Endothelial cell of umbilical vein (primary cell): ENCODE measurements at regions not wholly inside any gene's neighbourhood (a gene's known extent, or its start where the extent isn't known, plus 50 kb on each side); places are given as distances from the start of the nearest gene placed in this dataset.

Experiments
- BruUV-seq: library from RNA; stranded (reverse); fragments of 400-500 nt; replicated peaks from 2 replicates; lab custom pipeline; 2021; lab: Mats Ljungman, UMichigan
- CTCF ChIA-PET: fragments of 300-600, 350-600 bp; sonication (Branson Sonifier 250); formaldehyde crosslinking; loops from one replicate; lab custom pipeline; 2021; ENCODE audit warnings: antibody characterized with exemption, inconsistent platforms; lab: Charles Lee
- POLR2A ChIA-PET: fragments of 300-600, 350-600 bp; sonication (Branson Sonifier 250); formaldehyde crosslinking; loops from one replicate; lab custom pipeline; 2021; ENCODE audit warnings: antibody characterized with exemption, inconsistent platforms; lab: Charles Lee
- DNase-seq: peaks from one replicate; pipeline ENCODE4 v3.0.0-alpha.2; 2011; ENCODE audit warnings: low read depth, low spot score
- FAIRE-seq: peaks from 2 replicates; lab custom pipeline; 2011; peaks lifted over from hg19 to GRCh38; lab: Jason Lieb, UNC
- H2AFZ ChIP-seq: 2 replicates; pipeline ENCODE4 v1.6.0; 2012; ENCODE audit warnings: low read depth, low read length, control low read depth, inconsistent platforms
- H3K27ac ChIP-seq: 2 replicates; pipeline ENCODE4 v1.5.1; 2011; ENCODE audit warnings: low read depth, mild to moderate bottlenecking, control low read depth, low read length, moderate library complexity; ENCODE audit not compliant: insufficient read depth
- H3K27me3 ChIP-seq, 2 experiments: 2 replicates each; pipeline versions ENCODE4 v1.6.0 to v1.6.1; 2011; ENCODE audit warnings: low read length in 2 of 2, mixed read lengths in 1 of 2; ENCODE audit not compliant: control insufficient read depth in 2 of 2, insufficient read depth in 2 of 2
- H3K36me3 ChIP-seq, 2 experiments: 2 replicates in 1 of 2; 3 replicates in 1 of 2; pipeline ENCODE4 v1.5.1; 2011; ENCODE audit warnings: low read length in 2 of 2, mild to moderate bottlenecking in 1 of 2, moderate library complexity in 1 of 2; ENCODE audit not compliant: control insufficient read depth in 2 of 2, insufficient read depth in 2 of 2; ENCODE audit errors: extremely low read depth in 1 of 2
- H3K4me1 ChIP-seq: 3 replicates; pipeline ENCODE4 v1.5.1; 2011; ENCODE audit warnings: mild to moderate bottlenecking, low read length; ENCODE audit not compliant: control insufficient read depth, insufficient read depth; ENCODE audit errors: extremely low read depth
- H3K4me2 ChIP-seq: 2 replicates; pipeline ENCODE4 v1.6.1; 2011; ENCODE audit warnings: low read length, control low read depth, mixed read lengths; ENCODE audit not compliant: insufficient read depth
- H3K4me3 ChIP-seq, 3 experiments: fragments of 200-600 bp in 1 of 3; sonication (generic), shearing (Covaris generic) in 1 of 3; replicated peaks in 1 of 3; 2 replicates each; pipeline ENCODE4 v1.5.1; 2011 to 2016; ENCODE audit warnings: control low read depth in 3 of 3, low read length in 3 of 3, mild to moderate bottlenecking in 2 of 3, inconsistent platforms in 1 of 3, low read depth in 1 of 3, moderate library complexity in 1 of 3; ENCODE audit not compliant: insufficient read depth in 1 of 3
- H3K79me2 ChIP-seq: 2 replicates; pipeline ENCODE4 v1.6.0; 2012; ENCODE audit warnings: low read length, inconsistent platforms; ENCODE audit not compliant: control insufficient read depth, insufficient read depth
- H3K9ac ChIP-seq: replicated peaks from 2 replicates; pipeline ENCODE3; 2011; ENCODE audit warnings: low read length, control low read depth; ENCODE audit not compliant: insufficient read depth; ENCODE audit errors: extremely low read depth
- H3K9me1 ChIP-seq: replicated peaks from 3 replicates; pipeline ENCODE4 v1.6.0; 2011; ENCODE audit warnings: mild to moderate bottlenecking, low read length; ENCODE audit not compliant: control insufficient read depth, insufficient read depth; ENCODE audit errors: extremely low read depth
- H3K9me3 ChIP-seq: replicated peaks from 2 replicates; pipeline ENCODE4 v1.5.1; 2012; ENCODE audit warnings: low read length, inconsistent platforms; ENCODE audit not compliant: control insufficient read depth, insufficient read depth
- H4K20me1 ChIP-seq: replicated peaks from 2 replicates; pipeline ENCODE3; 2011; ENCODE audit warnings: mild to moderate bottlenecking, low read length; ENCODE audit not compliant: control insufficient read depth, insufficient read depth; ENCODE audit errors: extremely low read depth
- CTCF ChIP-seq, 2 donors: IDR thresholded peaks; 1 replicate in 1 of 2; 2 replicates in 1 of 2; pipeline ENCODE4 v1.5.1; 2011; ENCODE audit warnings: low read length in 2 of 2, mild to moderate bottlenecking in 2 of 2, moderate library complexity in 2 of 2, control low read depth in 1 of 2, inconsistent platforms in 1 of 2, low read depth in 1 of 2; ENCODE audit not compliant: insufficient read depth in 1 of 2; ENCODE audit errors: extremely low read depth in 1 of 2
- EZH2 ChIP-seq: IDR thresholded peaks from 2 replicates; pipeline ENCODE4 v1.6.1; 2012; ENCODE audit warnings: borderline replicate concordance, low read depth, mild to moderate bottlenecking, moderate library complexity, low read length, inconsistent platforms; ENCODE audit not compliant: severe bottlenecking
- FOS ChIP-seq: IDR thresholded peaks from 2 replicates; pipeline ENCODE4 v1.6.1; 2011; ENCODE audit warnings: mild to moderate bottlenecking, low read length, moderate library complexity, borderline replicate concordance; ENCODE audit not compliant: insufficient read depth
- GATA2 ChIP-seq: IDR thresholded peaks from 2 replicates; pipeline ENCODE4 v1.7.0; 2011; ENCODE audit warnings: low read depth, mild to moderate bottlenecking, moderate library complexity, mixed read lengths, low read length; ENCODE audit not compliant: insufficient read length, insufficient read depth
- JUN ChIP-seq: IDR thresholded peaks from 2 replicates; pipeline ENCODE4 v1.6.1; 2011; ENCODE audit warnings: borderline replicate concordance, low read depth; ENCODE audit not compliant: insufficient read length, insufficient read depth
- MAX ChIP-seq: IDR thresholded peaks from 2 replicates; pipeline ENCODE4 v1.6.1; 2011; ENCODE audit not compliant: insufficient read depth, insufficient read length
- MYC ChIP-seq: IDR thresholded peaks from one replicate; pipeline ENCODE4 v1.6.1; 2011; ENCODE audit warnings: mild to moderate bottlenecking, low read depth, low read length
- POLR2A ChIP-seq: IDR thresholded peaks from 2 replicates; pipeline ENCODE4 v1.6.1; 2012; ENCODE audit warnings: low read depth, mild to moderate bottlenecking, control low read depth, low read length
- POLR2AphosphoS5 ChIP-seq: IDR thresholded peaks from 2 replicates; pipeline ENCODE4 v1.6.1; 2012; ENCODE audit warnings: low read depth, mild to moderate bottlenecking, control low read depth, low read length, moderate library complexity; ENCODE audit not compliant: insufficient read depth
- dilution Hi-C: fragments of 300-500 bp; cut with MboI; formaldehyde crosslinking; loops from one replicate; pipeline ENCODE4 v1.15.0; 2019; ENCODE audit warnings: low sequenced_read_pairs; ENCODE audit not compliant: extremely low pct_ligation_motif_present
- intact Hi-C: fragments of 100-400 bp; cut with micrococcal nuclease; formaldehyde crosslinking; loops from one replicate; pipeline ENCODE4 v1.10.0; 2022

DNA sequence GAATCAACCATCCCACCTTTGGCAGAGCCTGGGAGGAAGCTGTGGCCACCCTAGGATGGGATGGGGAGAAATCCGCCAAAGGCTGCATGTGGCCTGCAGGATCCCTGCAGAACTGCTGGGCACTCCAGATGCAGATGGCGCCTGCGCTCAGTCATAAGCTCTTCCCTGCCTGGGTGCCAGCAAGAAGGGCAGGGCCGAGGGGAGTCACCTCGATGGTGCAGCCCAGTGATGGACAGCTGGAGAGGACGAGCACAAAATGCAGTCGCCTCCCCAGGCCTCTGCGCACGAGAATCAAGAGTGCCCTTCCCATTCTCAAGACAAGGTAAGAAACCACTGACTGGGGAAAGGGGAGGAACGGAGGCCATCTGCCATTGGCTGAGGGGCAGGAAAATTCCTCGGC, 693.6 kb downstream of the TBC1D22A start:
- H3K4me2 ChIP-seq: no peak overlapping the region
- no peak overlapping the region for H2AFZ ChIP-seq
- H3K9ac ChIP-seq: no peak overlapping the region
- TF ChIP-seq GATA2 (no peak), MAX (no peak), POLR2A (no peak), POLR2AphosphoS5 (no peak), CTCF (IDR thresholded peaks at IDR 0.05; ENCODE audit: extremely low read depth in 1 of 2, insufficient read depth in 1 of 2, low read depth in 1 of 2, low read length in 2 of 2) (no peak), EZH2 (no peak), MYC (no peak), FOS (no peak), JUN (no peak)
- no TSS peak for BruUV-seq
- CTCF ChIA-PET: no interaction called here
- H3K27ac ChIP-seq: no peak overlapping the region
- FAIRE-seq (no peak), DNase-seq (no peak)
- no peaks in the 10 kb centered on the region for H3K27me3 ChIP-seq
- H3K36me3 ChIP-seq: no peaks in the 10 kb centered on the region
- dilution Hi-C loops (no loop called here), intact Hi-C loops (no loop called here)
- H3K4me3 ChIP-seq: no peak overlapping the region
- no peaks in the 10 kb centered on the region for H4K20me1 ChIP-seq
- no peaks in the 10 kb centered on the region for H3K4me1 ChIP-seq
- H3K9me3 ChIP-seq: peaks cover 7% of the 10 kb centered on the region
- POLR2A ChIA-PET: no interaction called here
- H3K79me2 ChIP-seq: no peaks in the 10 kb centered on the region
- H3K9me1 ChIP-seq: no peaks in the 10 kb centered on the region
